Activated naive CD8-positive, alpha-beta T cell treated with anti-CD3 and anti-CD28 coated beads, Interleukin-2, amount 10 ng/mL, durations not matched to agents 7 days and 5 days (primary cell): ENCODE measurements at regions not wholly inside any gene's neighbourhood (a gene's known extent, or its start where the extent isn't known, plus 50 kb on each side); places are given as distances from the start of the nearest gene placed in this dataset.
"Not testable (repeated sequence)": the region's sequence is repeated elsewhere in the genome, so short reads cannot be mapped to it uniquely, and the experiment has no call there.

Source experiments
- ATAC-seq: fragments of 150-1000 bp; cut with Tn5 transposase; one replicate; pipeline ENCODE4 v1.10.0; 2021; ENCODE audit warnings: low read depth, moderate library complexity
- POLR2A ChIA-PET: fragments of 350-600 bp; sonication (Branson Sonifier 250); formaldehyde crosslinking; loops from one replicate; lab custom pipeline; 2021; ENCODE audit warnings: antibody characterized with exemption; lab: Charles Lee
- DNase-seq: peaks from one replicate; pipeline ENCODE4 v3.0.0; 2021
- H3K27ac Mint-ChIP-seq: one replicate; pipeline ENCODE4 v1.8.0; 2022; ENCODE audit warnings: mild to moderate bottlenecking, mixed read lengths
- H3K27me3 Mint-ChIP-seq: one replicate; pipeline ENCODE4 v1.8.0; 2022; ENCODE audit warnings: mild to moderate bottlenecking, moderate library complexity, mixed read lengths
- H3K36me3 Mint-ChIP-seq: one replicate; pipeline ENCODE4 v1.8.0; 2021; ENCODE audit warnings: mild to moderate bottlenecking, mixed read lengths
- H3K4me1 Mint-ChIP-seq: one replicate; pipeline ENCODE4 v1.8.0; 2021; ENCODE audit warnings: mixed read lengths
- H3K4me3 Mint-ChIP-seq: one replicate; pipeline ENCODE4 v1.8.0; 2022; ENCODE audit warnings: mild to moderate bottlenecking, moderate library complexity, mixed read lengths
- H3K9me3 Mint-ChIP-seq: one replicate; pipeline ENCODE4 v1.8.0; 2021; ENCODE audit warnings: mixed read lengths

DNA sequence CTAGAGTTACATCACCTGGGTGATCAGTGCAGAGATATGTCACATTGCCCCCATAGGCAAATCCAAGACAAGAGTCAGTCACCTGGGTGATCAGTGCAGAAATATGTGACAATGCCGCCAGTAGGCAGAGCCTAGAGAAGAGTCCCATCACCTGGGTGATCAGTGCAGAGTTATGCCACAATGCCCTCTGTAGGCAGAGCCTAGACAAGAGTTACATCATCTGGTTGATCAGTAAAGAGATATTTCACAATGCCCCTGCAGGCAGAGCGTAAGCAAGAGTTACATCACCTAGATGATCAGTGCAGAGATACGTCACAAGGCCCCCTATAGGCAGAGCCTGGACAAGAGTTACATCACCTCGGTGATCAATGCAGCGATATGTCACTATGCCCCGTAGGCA lies 63.3 kb upstream of the FRG2B start:
- POLR2A ChIA-PET, H3K4me1 Mint-ChIP-seq, H3K36me3 Mint-ChIP-seq, H3K4me3 Mint-ChIP-seq, DNase-seq, H3K27ac Mint-ChIP-seq, H3K27me3 Mint-ChIP-seq, ATAC-seq, H3K9me3 Mint-ChIP-seq: not testable (repeated sequence)

DNA sequence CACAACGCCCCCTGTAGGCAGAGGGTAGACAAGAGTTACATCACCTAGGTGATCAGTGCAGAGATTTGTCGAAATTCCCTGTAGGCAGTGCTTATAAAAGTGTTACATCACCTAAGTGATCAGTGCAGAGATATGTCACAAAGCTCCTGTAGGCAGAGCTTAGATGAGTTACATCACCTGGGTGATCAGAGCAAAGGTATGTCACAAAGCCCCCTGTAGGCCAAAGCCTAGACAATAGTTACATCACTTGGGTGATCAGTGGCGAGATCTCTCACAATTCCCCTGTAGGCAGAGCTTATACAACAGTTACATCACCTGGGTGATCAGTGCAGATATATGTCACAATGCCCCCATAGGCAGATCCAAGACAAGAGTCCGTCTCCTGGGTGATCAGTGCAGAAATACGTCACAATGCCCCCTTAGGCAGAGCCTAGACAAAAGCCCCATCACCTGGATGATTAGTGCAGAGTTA lies 61.9 kb upstream of the FRG2B start:
- H3K36me3 Mint-ChIP-seq, ATAC-seq, POLR2A ChIA-PET, H3K27me3 Mint-ChIP-seq, DNase-seq, H3K4me1 Mint-ChIP-seq, H3K4me3 Mint-ChIP-seq, H3K9me3 Mint-ChIP-seq, H3K27ac Mint-ChIP-seq: not testable (repeated sequence)

DNA sequence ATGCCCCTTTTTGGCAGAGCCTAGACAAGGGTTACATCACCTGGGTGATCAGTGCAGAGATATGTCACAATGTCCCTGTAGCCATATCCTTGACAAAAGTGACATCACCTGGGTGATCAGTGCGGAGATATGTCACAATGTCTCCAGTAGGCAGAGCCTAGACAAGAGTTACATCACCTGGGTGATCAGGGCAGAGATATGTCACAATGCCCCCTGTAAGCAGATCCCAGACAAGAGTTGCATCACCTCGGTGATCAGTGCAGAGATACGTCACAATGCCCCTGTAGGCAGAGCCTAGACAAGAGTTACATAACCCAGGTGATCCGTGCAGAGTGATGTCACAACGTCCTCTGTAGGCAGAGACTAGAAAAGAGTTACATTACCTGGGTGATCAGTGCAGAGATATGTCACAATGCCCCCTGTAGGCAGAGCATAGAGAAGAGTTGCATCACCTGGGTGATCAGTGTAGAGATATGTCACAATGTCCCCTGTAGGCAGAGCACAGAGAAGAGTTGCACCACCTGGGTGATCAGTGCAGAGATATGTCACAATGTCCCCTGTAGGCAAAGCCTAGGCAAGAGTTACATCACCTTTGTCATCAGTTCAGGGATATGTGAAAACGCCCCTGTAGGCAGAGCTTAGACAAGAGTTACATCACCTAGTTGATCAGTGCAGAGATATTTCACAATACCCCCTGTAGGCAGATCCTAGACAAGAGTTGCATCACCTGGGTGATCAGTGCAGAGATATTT lies 61.3 kb upstream of the FRG2B start:
- DNase-seq, H3K27ac Mint-ChIP-seq, POLR2A ChIA-PET, H3K4me1 Mint-ChIP-seq, H3K36me3 Mint-ChIP-seq, H3K27me3 Mint-ChIP-seq, H3K4me3 Mint-ChIP-seq, H3K9me3 Mint-ChIP-seq: not testable (repeated sequence)
- ATAC-seq, result peak; percentile 33

DNA sequence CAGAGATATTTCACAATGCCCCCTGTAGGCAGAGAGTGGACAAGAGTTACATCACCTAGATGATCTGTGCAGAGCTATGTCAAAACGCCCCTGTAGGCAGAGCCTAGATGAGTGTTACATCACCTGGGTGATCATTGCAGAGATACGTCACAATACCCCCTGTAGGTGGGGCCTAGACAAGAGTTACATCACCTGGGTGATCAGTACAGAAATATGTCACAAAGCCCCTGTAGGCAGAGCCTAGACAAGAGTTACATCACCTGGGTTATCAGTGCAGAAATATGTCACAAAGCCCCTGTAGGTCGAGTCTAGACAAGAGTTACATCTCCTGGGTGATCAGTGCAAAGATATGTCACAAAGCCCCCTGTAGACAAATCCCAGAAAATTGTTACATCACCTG lies 60.4 kb upstream of the FRG2B start:
- DNase-seq, H3K27ac Mint-ChIP-seq, H3K27me3 Mint-ChIP-seq, H3K4me3 Mint-ChIP-seq, H3K9me3 Mint-ChIP-seq, POLR2A ChIA-PET, H3K36me3 Mint-ChIP-seq, H3K4me1 Mint-ChIP-seq, ATAC-seq: not testable (repeated sequence)
